Lower lobe of right lung (tissue), 2 donors: ENCODE measurements at regions not wholly inside any gene's neighbourhood (a gene's known extent, or its start where the extent isn't known, plus 50 kb on each side); places are given as distances from the start of the nearest gene placed in this dataset.

Source experiments
- ATAC-seq, 2 donors: fragments of 200-7000 bp; cut with Tn5 transposase; one replicate each; pipeline ENCODE4 v1.9.1; 2020 to 2022; ENCODE audit warnings: mild to moderate bottlenecking in 2 of 2, moderate library complexity in 2 of 2
- DNase-seq: peaks from one replicate; pipeline ENCODE4 v3.0.0-alpha.2; 2020
- H3K27ac ChIP-seq: fragments of 200-600 bp; one replicate; pipeline ENCODE4 v1.8.0; 2022
- H3K27me3 ChIP-seq: fragments of 200-600 bp; one replicate; pipeline ENCODE4 v1.8.0; 2022; ENCODE audit warnings: low read depth
- H3K36me3 ChIP-seq: fragments of 200-600 bp; one replicate; pipeline ENCODE4 v1.8.0; 2022; ENCODE audit warnings: mild to moderate bottlenecking
- H3K4me1 ChIP-seq: fragments of 200-600 bp; one replicate; pipeline ENCODE4 v1.8.0; 2022
- H3K4me3 ChIP-seq: fragments of 200-600 bp; one replicate; pipeline ENCODE4 v1.8.0; 2022; ENCODE audit warnings: mild to moderate bottlenecking
- H3K9me3 ChIP-seq: fragments of 200-600 bp; one replicate; pipeline ENCODE4 v1.8.0; 2022
- CTCF ChIP-seq: fragments of 200-600 bp; IDR thresholded peaks from one replicate; pipeline ENCODE4 v1.8.0; 2022; ENCODE audit warnings: antibody characterized with exemption, mild to moderate bottlenecking
- intact Hi-C: fragments of 100-400 bp; cut with DNase I; formaldehyde crosslinking; loops from one replicate; pipeline ENCODE4 v1.11.0; 2022
- donor health status: DM: no; HTN: yes; CAD: no; lungs with severe emphysema.

DNA sequence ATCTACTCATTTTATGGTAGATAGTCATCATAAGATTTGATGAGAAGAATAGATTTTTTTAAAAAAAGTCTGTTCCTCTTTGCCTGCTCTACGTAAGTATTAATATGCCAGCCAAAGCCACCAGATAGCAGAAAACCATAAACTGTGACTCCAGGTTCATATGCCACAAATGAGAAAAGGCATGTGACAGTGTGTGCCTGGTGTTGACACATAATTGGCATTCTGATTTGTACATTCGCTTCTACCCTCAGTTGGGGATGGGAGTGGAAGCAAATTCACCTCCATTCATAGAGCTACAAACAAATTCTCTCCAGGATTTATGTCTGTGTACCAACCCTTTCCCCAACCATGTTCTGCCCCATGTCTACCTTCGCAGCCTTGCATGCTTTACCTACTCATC lies 391.6 kb downstream of the PMP22 start:
- Histone ChIP-seq H3K36me3 (no peaks in the 10 kb centered on the region), H3K27me3 (no peaks in the 10 kb centered on the region), H3K4me1 (no peaks in the 10 kb centered on the region), H3K9me3 (no peaks in the 10 kb centered on the region), H3K27ac (no peak overlapping the region), H3K4me3 (no peak overlapping the region)
- ATAC-seq (no peak), DNase-seq (no peak)
- intact Hi-C loops = no loop called here
- TF ChIP-seq CTCF = no peak

- Histone ChIP-seq H3K27me3 (no peaks in the 10 kb centered on the region), H3K4me3 (no peak overlapping the region), H3K4me1 (no peaks in the 10 kb centered on the region), H3K9me3 (no peaks in the 10 kb centered on the region), H3K36me3 (no peaks in the 10 kb centered on the region), H3K27ac (no peak overlapping the region)
- no peak for TF ChIP-seq CTCF
- intact Hi-C loops = no loop called here
- ATAC-seq = no peak
- no peak for DNase-seq
These were observed 393.2 kb downstream of the PMP22 start for GRCh38 chr17:14871921-14872320.

- Histone ChIP-seq H3K27ac (no peak overlapping the region), H3K9me3 (no peaks in the 10 kb centered on the region), H3K4me1 (no peaks in the 10 kb centered on the region), H3K4me3 (no peak overlapping the region), H3K27me3 (no peaks in the 10 kb centered on the region), H3K36me3 (no peaks in the 10 kb centered on the region)
- ATAC-seq (no peak), DNase-seq (no peak)
- intact Hi-C loops = no loop called here
- TF ChIP-seq CTCF = no peak
These were observed 398.9 kb downstream of the PMP22 start for GRCh38 chr17:14866266-14866665.

- H3K9me3 ChIP-seq = no peaks in the 10 kb centered on the region
- no peak for DNase-seq
- TF ChIP-seq CTCF = no peak
- H3K36me3 ChIP-seq = no peaks in the 10 kb centered on the region
- intact Hi-C loops = no loop called here
- H3K4me3 ChIP-seq = no peak overlapping the region
- no peak overlapping the region for H3K27ac ChIP-seq
- H3K27me3 ChIP-seq = no peaks in the 10 kb centered on the region
- no peak for ATAC-seq
- H3K4me1 ChIP-seq = no peaks in the 10 kb centered on the region
These were observed 401.0 kb downstream of the PMP22 start for GRCh38 chr17:14864127-14864526.

- Histone ChIP-seq H3K27me3 (no peaks in the 10 kb centered on the region), H3K9me3 (no peaks in the 10 kb centered on the region), H3K4me3 (no peak overlapping the region), H3K27ac (no peak overlapping the region), H3K4me1 (no peaks in the 10 kb centered on the region), H3K36me3 (no peaks in the 10 kb centered on the region)
- intact Hi-C loops = no loop called here
- DNase-seq (no peak), ATAC-seq (no peak)
- TF ChIP-seq CTCF = no peak
These were observed 405.6 kb downstream of the PMP22 start for GRCh38 chr17:14859542-14859941.

DNA sequence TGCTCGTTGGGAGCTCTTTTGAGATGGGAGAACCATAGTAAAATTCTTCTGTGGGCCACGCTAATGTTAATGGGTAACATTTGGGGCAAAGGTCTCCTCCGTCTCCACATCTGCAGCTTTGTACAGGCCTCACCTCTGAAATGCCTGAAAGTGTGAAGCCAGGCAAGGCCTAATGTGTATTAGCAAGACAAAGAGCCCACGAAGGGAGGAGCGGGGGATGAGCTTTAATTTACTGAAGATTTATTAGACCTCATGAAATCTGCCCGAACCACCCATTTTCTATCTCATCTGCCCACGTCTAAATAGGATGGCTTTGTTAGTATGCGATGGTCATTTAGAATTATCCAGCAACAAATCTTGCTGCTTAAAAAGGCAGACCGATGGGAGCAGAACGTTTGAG lies 408.9 kb downstream of the PMP22 start:
- no peak overlapping the region for H3K27ac ChIP-seq
- no peaks in the 10 kb centered on the region for H3K4me1 ChIP-seq
- no peaks in the 10 kb centered on the region for H3K27me3 ChIP-seq
- no peaks in the 10 kb centered on the region for H3K9me3 ChIP-seq
- no peak overlapping the region for H3K4me3 ChIP-seq
- no peak for ATAC-seq
- no peak for TF ChIP-seq CTCF
- intact Hi-C loops = no loop called here
- no peak for DNase-seq
- no peaks in the 10 kb centered on the region for H3K36me3 ChIP-seq
